ENCODE measurements at regions not wholly inside any gene's neighbourhood (a gene's known extent, or its start where the extent isn't known, plus 50 kb on each side); places are given as distances from the start of the nearest gene placed in this dataset.

DNA sequence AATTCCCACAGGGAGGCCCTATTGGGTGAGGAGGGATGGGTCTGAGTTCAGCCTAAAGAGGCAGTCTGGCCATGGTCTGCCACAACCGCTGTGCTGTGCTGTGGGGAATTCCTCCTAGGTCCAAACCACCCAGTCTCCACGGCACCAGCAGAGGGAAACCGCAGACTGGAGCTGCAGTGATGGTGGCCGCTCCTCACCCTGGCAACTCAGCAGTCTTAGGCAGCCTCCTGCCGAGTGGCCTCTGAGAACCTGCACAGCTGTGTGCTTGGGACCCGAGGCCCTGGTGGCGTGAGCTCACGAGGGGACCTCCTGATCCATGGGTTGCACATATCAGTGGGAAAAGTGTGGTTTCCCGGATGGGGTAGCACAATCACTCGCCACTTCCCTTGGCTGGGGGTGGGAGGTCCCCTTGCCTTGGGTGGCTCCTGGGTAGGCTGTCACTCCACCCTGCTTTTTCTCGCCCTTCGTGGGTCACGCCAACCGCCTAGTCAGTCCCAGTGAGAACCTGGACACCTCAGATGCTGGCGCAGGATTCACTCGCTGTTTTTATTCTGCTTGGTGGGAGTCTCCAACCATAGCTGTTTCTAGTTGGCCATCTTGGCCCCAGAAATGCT lies 242.2 kb downstream of the CDH26 start:
- no peaks in the 10 kb centered on the region for H3K9me3 ChIP-seq (ENCODE audit: control insufficient read depth, insufficient read depth, low read depth, low read length)
- ChIA-PET POLR2A (no interaction called here), CTCF (no interaction called here)
- no peaks in the 10 kb centered on the region for H3K36me3 ChIP-seq (ENCODE audit: control insufficient read depth, insufficient read depth, low read length)
- H3K4me3 ChIP-seq (ENCODE audit: low read depth in 2 of 2, low read length in 2 of 2), result no peak overlapping the region
- H3K27ac ChIP-seq (ENCODE audit: low read length), result no peak overlapping the region
- intact Hi-C loops (cut with micrococcal nuclease; ENCODE audit: unreplicated experiment) (no loop called here), in situ Hi-C loops (cut with HindIII; ENCODE audit: low pct_unique_long_range_greater_than_20kb, low sequenced_read_pairs) (no loop called here)
- BruUV-seq (replicated peaks), result no TSS peak
- no peak for ATAC-seq
- H3K27me3 ChIP-seq (ENCODE audit: control insufficient read depth, insufficient read depth, low read length), result no peaks in the 10 kb centered on the region
- TF ChIP-seq POLR2AphosphoS5 (IDR thresholded peaks at IDR 0.05; ENCODE audit: low read depth, low read length) (no peak), SIN3A (IDR thresholded peaks at IDR 0.05; ENCODE audit: borderline replicate concordance, insufficient read depth, low read depth, low read length) (no peak), TCF7L2 (IDR thresholded peaks at IDR 0.05; ENCODE audit: low read depth, low read length) (no peak)
- TF ChIP-seq, protein P1, sequence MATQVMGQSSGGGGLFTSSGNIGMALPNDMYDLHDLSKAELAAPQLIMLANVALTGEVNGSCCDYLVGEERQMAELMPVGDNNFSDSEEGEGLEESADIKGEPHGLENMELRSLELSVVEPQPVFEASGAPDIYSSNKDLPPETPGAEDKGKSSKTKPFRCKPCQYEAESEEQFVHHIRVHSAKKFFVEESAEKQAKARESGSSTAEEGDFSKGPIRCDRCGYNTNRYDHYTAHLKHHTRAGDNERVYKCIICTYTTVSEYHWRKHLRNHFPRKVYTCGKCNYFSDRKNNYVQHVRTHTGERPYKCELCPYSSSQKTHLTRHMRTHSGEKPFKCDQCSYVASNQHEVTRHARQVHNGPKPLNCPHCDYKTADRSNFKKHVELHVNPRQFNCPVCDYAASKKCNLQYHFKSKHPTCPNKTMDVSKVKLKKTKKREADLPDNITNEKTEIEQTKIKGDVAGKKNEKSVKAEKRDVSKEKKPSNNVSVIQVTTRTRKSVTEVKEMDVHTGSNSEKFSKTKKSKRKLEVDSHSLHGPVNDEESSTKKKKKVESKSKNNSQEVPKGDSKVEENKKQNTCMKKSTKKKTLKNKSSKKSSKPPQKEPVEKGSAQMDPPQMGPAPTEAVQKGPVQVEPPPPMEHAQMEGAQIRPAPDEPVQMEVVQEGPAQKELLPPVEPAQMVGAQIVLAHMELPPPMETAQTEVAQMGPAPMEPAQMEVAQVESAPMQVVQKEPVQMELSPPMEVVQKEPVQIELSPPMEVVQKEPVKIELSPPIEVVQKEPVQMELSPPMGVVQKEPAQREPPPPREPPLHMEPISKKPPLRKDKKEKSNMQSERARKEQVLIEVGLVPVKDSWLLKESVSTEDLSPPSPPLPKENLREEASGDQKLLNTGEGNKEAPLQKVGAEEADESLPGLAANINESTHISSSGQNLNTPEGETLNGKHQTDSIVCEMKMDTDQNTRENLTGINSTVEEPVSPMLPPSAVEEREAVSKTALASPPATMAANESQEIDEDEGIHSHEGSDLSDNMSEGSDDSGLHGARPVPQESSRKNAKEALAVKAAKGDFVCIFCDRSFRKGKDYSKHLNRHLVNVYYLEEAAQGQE (IDR thresholded peaks at IDR 0.05; ENCODE audit: insufficient read depth in 1 of 2, low read depth in 2 of 2, low read length in 1 of 2), result no peak
- TF ChIP-seq, protein P2, sequence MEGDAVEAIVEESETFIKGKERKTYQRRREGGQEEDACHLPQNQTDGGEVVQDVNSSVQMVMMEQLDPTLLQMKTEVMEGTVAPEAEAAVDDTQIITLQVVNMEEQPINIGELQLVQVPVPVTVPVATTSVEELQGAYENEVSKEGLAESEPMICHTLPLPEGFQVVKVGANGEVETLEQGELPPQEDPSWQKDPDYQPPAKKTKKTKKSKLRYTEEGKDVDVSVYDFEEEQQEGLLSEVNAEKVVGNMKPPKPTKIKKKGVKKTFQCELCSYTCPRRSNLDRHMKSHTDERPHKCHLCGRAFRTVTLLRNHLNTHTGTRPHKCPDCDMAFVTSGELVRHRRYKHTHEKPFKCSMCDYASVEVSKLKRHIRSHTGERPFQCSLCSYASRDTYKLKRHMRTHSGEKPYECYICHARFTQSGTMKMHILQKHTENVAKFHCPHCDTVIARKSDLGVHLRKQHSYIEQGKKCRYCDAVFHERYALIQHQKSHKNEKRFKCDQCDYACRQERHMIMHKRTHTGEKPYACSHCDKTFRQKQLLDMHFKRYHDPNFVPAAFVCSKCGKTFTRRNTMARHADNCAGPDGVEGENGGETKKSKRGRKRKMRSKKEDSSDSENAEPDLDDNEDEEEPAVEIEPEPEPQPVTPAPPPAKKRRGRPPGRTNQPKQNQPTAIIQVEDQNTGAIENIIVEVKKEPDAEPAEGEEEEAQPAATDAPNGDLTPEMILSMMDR (IDR thresholded peaks at IDR 0.05), result no peak
- H3K4me1 ChIP-seq (ENCODE audit: control insufficient read depth, insufficient read depth, low read length), result no peaks in the 10 kb centered on the region
- no peak for DNase-seq (ENCODE audit: low read depth, low spot score)

DNA sequence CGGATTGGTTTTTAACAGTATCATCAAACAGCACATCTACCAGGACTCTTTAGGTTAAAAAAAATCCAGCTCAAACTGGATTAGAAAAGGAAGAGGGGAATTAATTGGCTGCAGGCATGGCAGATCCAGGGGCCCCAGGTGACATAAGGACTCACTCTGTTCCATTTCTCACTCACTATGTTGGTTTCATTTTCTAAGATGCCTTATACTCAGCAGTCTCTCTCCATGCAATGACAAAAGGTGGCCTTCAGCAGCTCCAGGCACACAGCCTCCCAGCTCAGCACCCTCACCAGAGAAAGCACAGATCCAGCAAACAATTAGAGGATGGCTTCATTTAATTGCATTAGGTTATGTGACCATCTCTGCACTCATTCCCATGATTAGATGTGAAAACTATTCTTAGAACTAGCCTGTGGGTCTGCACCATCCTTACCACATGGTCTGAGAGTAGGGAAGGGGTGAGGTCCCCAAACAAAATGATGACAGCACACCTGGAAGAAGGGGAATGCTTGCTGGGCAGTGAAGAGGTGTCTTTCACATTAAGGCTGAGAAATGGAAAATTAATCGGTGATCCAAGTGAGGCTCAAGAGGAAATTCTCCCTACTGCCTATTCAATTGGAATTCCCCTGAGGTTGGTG lies 243.1 kb downstream of the CDH26 start:
- ChIA-PET CTCF (no interaction called here), POLR2A (no interaction called here)
- intact Hi-C loops (cut with micrococcal nuclease; ENCODE audit: unreplicated experiment) (no loop called here), in situ Hi-C loops (cut with HindIII; ENCODE audit: low pct_unique_long_range_greater_than_20kb, low sequenced_read_pairs) (no loop called here)
- H3K27me3 ChIP-seq (ENCODE audit: control insufficient read depth, insufficient read depth, low read length), result no peaks in the 10 kb centered on the region
- no peaks in the 10 kb centered on the region for H3K4me1 ChIP-seq (ENCODE audit: control insufficient read depth, insufficient read depth, low read length)
- TF ChIP-seq SIN3A (IDR thresholded peaks at IDR 0.05; ENCODE audit: borderline replicate concordance, insufficient read depth, low read depth, low read length) (no peak), POLR2AphosphoS5 (IDR thresholded peaks at IDR 0.05; ENCODE audit: low read depth, low read length) (no peak), TCF7L2 (IDR thresholded peaks at IDR 0.05; ENCODE audit: low read depth, low read length) (no peak)
- TF ChIP-seq, protein P2 (IDR thresholded peaks at IDR 0.05), result no peak
- TF ChIP-seq, protein P1 (IDR thresholded peaks at IDR 0.05; ENCODE audit: insufficient read depth in 1 of 2, low read depth in 2 of 2, low read length in 1 of 2), result no peak
- H3K9me3 ChIP-seq (ENCODE audit: control insufficient read depth, insufficient read depth, low read depth, low read length), result no peaks in the 10 kb centered on the region
- H3K4me3 ChIP-seq (ENCODE audit: low read depth in 2 of 2, low read length in 2 of 2), result no peak overlapping the region
- DNase-seq (ENCODE audit: low read depth, low spot score), result no peak
- no peaks in the 10 kb centered on the region for H3K36me3 ChIP-seq (ENCODE audit: control insufficient read depth, insufficient read depth, low read length)
- H3K27ac ChIP-seq (ENCODE audit: low read length), result no peak overlapping the region
- BruUV-seq (replicated peaks), result no TSS peak
- ATAC-seq, result no peak

Data from Panc1 (cell line).